ENCODE measurements at regions not wholly inside any gene's neighbourhood (a gene's known extent, or its start where the extent isn't known, plus 50 kb on each side); places are given as distances from the start of the nearest gene placed in this dataset.

DNA sequence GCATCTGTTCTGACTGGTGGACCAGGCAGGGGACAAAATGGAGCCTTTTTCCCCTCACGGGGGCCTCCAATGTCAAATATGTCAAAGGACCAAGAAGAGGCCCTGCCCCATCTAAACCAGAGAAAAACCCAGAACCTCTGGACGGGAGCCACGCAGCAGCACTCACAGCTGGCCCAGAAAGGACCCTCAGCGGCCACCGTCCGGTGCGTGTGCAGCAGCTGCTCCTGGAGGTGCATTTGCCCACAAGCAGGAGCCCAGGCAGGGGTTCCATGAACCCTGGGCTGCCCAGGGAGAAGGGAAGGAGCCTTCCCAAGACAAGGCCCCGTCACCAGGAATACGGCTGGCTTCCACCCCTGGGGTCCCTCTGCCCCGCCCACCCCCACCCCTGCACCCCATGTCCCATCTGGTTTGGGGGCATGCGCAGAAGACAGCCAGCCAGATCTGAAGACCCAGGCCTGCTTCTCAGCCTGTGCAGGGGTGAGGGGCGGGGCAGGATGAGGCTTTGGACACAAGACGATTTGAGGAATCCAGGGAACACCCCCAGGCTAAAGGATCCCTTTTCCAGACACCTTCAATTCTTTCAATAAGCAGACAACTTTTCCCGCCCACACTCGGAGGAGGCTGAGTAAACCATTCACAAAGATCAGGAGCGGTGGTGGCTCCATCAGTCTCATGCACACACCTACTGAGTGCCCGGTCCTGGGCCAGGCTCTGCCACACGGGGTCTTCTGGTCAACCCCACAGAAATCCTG, 423.1 kb downstream of the SHANK2 start:
- TF ChIP-seq, protein P1, sequence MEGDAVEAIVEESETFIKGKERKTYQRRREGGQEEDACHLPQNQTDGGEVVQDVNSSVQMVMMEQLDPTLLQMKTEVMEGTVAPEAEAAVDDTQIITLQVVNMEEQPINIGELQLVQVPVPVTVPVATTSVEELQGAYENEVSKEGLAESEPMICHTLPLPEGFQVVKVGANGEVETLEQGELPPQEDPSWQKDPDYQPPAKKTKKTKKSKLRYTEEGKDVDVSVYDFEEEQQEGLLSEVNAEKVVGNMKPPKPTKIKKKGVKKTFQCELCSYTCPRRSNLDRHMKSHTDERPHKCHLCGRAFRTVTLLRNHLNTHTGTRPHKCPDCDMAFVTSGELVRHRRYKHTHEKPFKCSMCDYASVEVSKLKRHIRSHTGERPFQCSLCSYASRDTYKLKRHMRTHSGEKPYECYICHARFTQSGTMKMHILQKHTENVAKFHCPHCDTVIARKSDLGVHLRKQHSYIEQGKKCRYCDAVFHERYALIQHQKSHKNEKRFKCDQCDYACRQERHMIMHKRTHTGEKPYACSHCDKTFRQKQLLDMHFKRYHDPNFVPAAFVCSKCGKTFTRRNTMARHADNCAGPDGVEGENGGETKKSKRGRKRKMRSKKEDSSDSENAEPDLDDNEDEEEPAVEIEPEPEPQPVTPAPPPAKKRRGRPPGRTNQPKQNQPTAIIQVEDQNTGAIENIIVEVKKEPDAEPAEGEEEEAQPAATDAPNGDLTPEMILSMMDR (IDR thresholded peaks at IDR 0.05; ENCODE audit: borderline replicate concordance, extremely low read depth, low read length, poor library complexity, severe bottlenecking) = no peak
- no peak for TF ChIP-seq EZH2 (IDR thresholded peaks at IDR 0.05; ENCODE audit: borderline replicate concordance, low read depth, low read length, severe bottlenecking)
